ENCODE measurements at regions not wholly inside any gene's neighbourhood (a gene's known extent, or its start where the extent isn't known, plus 50 kb on each side); places are given as distances from the start of the nearest gene placed in this dataset.

GRCh38 chr19:31501427-31502195, 152.4 kb upstream of the TSHZ3 start:
- Histone ChIP-seq H3K9me2 (no peaks in the 10 kb centered on the region), H3K79me2 (ENCODE audit: insufficient read depth) (no peaks in the 10 kb centered on the region), H3K36me3 (replicated peaks in 1 of 2; ENCODE audit: control insufficient read depth in 1 of 2, insufficient read depth in 2 of 2, low read length in 1 of 2) (no peaks in the 10 kb centered on the region), H3K9ac (no peak overlapping the region), H4K20me1 (ENCODE audit: insufficient read depth) (no peaks in the 10 kb centered on the region), H3K27me3 (ENCODE audit: insufficient read depth) (no peaks in the 10 kb centered on the region), H3K4me3 (ENCODE audit: low read depth in 2 of 2, low read length in 1 of 2) (no peak overlapping the region), H2AFZ (ENCODE audit: low read depth) (no peak overlapping the region), H3K9me3 (no peaks in the 10 kb centered on the region), H3F3A (replicated peaks; ENCODE audit: insufficient read depth) (no peaks in the 10 kb centered on the region), H3K27ac (ENCODE audit: low read depth in 2 of 2, low read length in 1 of 2) (no peak overlapping the region), H3K4me1 (ENCODE audit: control insufficient read depth in 1 of 2, insufficient read depth in 2 of 2, low read depth in 1 of 2, low read length in 1 of 2) (no peaks in the 10 kb centered on the region; a peak in 1 of 4 replicates), H3K4me2 (no peak overlapping the region)
- WGBS (ENCODE audit: low lambda C conversion rate) = 47% methylated on average over 4 of the region's 4 CpGs
- ChIA-PET POLR2A (no interaction called here), CTCF (interaction anchor here (1.2 to 1.6 kb wide), 2 partner anchors 9 to 11 kb away, joined by 3 to 4 read pairs; no protein-coding TSS in a partner anchor)
- TF ChIP-seq SMC3 (IDR thresholded peaks at IDR 0.05; ENCODE audit: low read depth, low read length) (no peak), GABPA (IDR thresholded peaks at IDR 0.05; ENCODE audit: low read depth) (no peak), JUND (IDR thresholded peaks at IDR 0.05) (no peak), MEF2A (IDR thresholded peaks at IDR 0.05; ENCODE audit: borderline replicate concordance, low read depth) (no peak), TCF12 (IDR thresholded peaks at IDR 0.05) (no peak), REST (IDR thresholded peaks at IDR 0.05; ENCODE audit: low read depth, low read length) (no peak), FOXM1 (IDR thresholded peaks at IDR 0.05; ENCODE audit: low read depth) (no peak), MAX (IDR thresholded peaks at IDR 0.05; ENCODE audit: low read depth) (no peak), TAF1 (IDR thresholded peaks at IDR 0.05; ENCODE audit: borderline replicate concordance, low read depth, low read length) (no peak), RFX5 (IDR thresholded peaks at IDR 0.05; ENCODE audit: low read length) (no peak)
- no peak for DNase-seq

- Histone ChIP-seq H3K27ac (ENCODE audit: low read depth in 2 of 2, low read length in 1 of 2) (no peak overlapping the region), H3K9me3 (no peaks in the 10 kb centered on the region), H3K9me2 (no peaks in the 10 kb centered on the region), H4K20me1 (ENCODE audit: insufficient read depth) (no peaks in the 10 kb centered on the region), H3K27me3 (ENCODE audit: insufficient read depth) (no peaks in the 10 kb centered on the region), H2AFZ (ENCODE audit: low read depth) (no peak overlapping the region), H3K9ac (no peak overlapping the region), H3K4me2 (no peak overlapping the region), H3K36me3 (replicated peaks in 1 of 2; ENCODE audit: control insufficient read depth in 1 of 2, insufficient read depth in 2 of 2, low read length in 1 of 2) (no peaks in the 10 kb centered on the region), H3K4me3 (ENCODE audit: low read depth in 2 of 2, low read length in 1 of 2) (no peak overlapping the region), H3K79me2 (ENCODE audit: insufficient read depth) (no peaks in the 10 kb centered on the region), H3F3A (replicated peaks; ENCODE audit: insufficient read depth) (no peaks in the 10 kb centered on the region), H3K4me1 (ENCODE audit: control insufficient read depth in 1 of 2, insufficient read depth in 2 of 2, low read depth in 1 of 2, low read length in 1 of 2) (no peaks in the 10 kb centered on the region; a peak in 1 of 4 replicates)
- WGBS (ENCODE audit: low lambda C conversion rate) = 35% methylated on average over 9 of the region's 17 CpGs
- ChIA-PET POLR2A (no interaction called here), CTCF (interaction anchor here (1.2 to 1.6 kb wide), 2 partner anchors 8 to 10 kb away, joined by 3 to 4 read pairs; no protein-coding TSS in a partner anchor)
- no peak for TF ChIP-seq RCOR1 (IDR thresholded peaks at IDR 0.05; ENCODE audit: low read length)
- TF ChIP-seq GABPA (IDR thresholded peaks at IDR 0.05; ENCODE audit: low read depth) = no peak
- no peak for TF ChIP-seq CHD2 (IDR thresholded peaks at IDR 0.05; ENCODE audit: low read length, partially characterized antibody)
- no peak for TF ChIP-seq YY1 (IDR thresholded peaks at IDR 0.05; ENCODE audit: low read depth)
- no peak for TF ChIP-seq ZBTB33 (IDR thresholded peaks at IDR 0.05; ENCODE audit: borderline replicate concordance, low read depth)
- TF ChIP-seq PBX3 (IDR thresholded peaks at IDR 0.05) = no peak
- TF ChIP-seq FOXM1 (IDR thresholded peaks at IDR 0.05; ENCODE audit: low read depth) = no peak
- TF ChIP-seq FOXJ3 (CRISPR knock-in tag; IDR thresholded peaks at IDR 0.05) = no peak
- no peak for TF ChIP-seq ELF1 (IDR thresholded peaks at IDR 0.05)
- no peak for TF ChIP-seq RFX5 (IDR thresholded peaks at IDR 0.05; ENCODE audit: low read length)
- TF ChIP-seq JUND (IDR thresholded peaks at IDR 0.05) = no peak
- TF ChIP-seq USF2 (IDR thresholded peaks at IDR 0.05; ENCODE audit: borderline replicate concordance, low read depth, low read length) = no peak
- DNase-seq = no peak
Measured at GRCh38 chr19:31502536-31503170, 153.4 kb upstream of the TSHZ3 start.

All from SK-N-SH (cell line).